ENCODE measurements at regions not wholly inside any gene's neighbourhood (a gene's known extent, or its start where the extent isn't known, plus 50 kb on each side); places are given as distances from the start of the nearest gene placed in this dataset.

DNA sequence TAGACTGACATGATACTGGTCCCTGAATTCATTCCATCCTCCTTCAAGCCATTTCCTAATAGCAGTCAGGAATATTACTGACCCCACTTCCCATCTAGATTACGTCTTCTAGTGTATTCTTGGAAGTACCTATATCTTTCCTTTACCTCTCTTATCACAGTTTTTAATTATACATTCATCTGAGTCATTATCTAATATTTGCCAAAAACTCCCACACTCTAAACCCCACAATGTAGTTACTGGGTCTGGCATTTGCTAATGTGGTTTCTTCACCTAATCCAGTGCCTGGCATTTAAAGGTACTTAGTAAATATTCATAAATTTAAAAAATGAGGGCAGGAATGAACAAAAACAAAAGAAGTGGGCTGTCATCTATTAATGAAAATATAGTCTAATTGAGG, 441.8 kb upstream of the SETBP1 start:
- TF ChIP-seq, protein P1, sequence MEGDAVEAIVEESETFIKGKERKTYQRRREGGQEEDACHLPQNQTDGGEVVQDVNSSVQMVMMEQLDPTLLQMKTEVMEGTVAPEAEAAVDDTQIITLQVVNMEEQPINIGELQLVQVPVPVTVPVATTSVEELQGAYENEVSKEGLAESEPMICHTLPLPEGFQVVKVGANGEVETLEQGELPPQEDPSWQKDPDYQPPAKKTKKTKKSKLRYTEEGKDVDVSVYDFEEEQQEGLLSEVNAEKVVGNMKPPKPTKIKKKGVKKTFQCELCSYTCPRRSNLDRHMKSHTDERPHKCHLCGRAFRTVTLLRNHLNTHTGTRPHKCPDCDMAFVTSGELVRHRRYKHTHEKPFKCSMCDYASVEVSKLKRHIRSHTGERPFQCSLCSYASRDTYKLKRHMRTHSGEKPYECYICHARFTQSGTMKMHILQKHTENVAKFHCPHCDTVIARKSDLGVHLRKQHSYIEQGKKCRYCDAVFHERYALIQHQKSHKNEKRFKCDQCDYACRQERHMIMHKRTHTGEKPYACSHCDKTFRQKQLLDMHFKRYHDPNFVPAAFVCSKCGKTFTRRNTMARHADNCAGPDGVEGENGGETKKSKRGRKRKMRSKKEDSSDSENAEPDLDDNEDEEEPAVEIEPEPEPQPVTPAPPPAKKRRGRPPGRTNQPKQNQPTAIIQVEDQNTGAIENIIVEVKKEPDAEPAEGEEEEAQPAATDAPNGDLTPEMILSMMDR (conservative IDR thresholded peaks at IDR 0.05) = no peak
- Mint-ChIP-seq H3K27me3 (ENCODE audit: insufficient read depth) (no peaks in the 10 kb centered on the region), H3K9me3 (no peaks in the 10 kb centered on the region), H3K27ac (no peak overlapping the region), H3K4me3 (no peak overlapping the region), H3K4me1 (peaks cover 13% of the 10 kb centered on the region), H3K36me3 (ENCODE audit: low read depth) (no peaks in the 10 kb centered on the region)
- H3K9me3 ChIP-seq (ENCODE audit: control insufficient read depth, low read length) = no peaks in the 10 kb centered on the region
- H3K27me3 ChIP-seq (ENCODE audit: control insufficient read depth, insufficient read depth, low read length, poor library complexity, severe bottlenecking) = no peaks in the 10 kb centered on the region
- 86 to 91% methylated on average over 1 of the region's 1 CpG for WGBS, 2 experiments (ENCODE audit: insufficient coverage in 1 of 2, insufficient read length in 1 of 2)
- no peak for DNase-seq
- H3K4me1 ChIP-seq (ENCODE audit: control insufficient read depth, insufficient read depth, low read length) = peaks cover 9% of the 10 kb centered on the region
- H3K4me3 ChIP-seq (ENCODE audit: low read length) = no peak overlapping the region
- no peak overlapping the region for H3K9ac ChIP-seq (ENCODE audit: extremely low read depth, low read length, poor library complexity, severe bottlenecking)
- H3K36me3 ChIP-seq (ENCODE audit: control insufficient read depth, insufficient read depth, low read length) = no peaks in the 10 kb centered on the region
- no peak overlapping the region for H3K27ac ChIP-seq (ENCODE audit: low read depth, low read length)

DNA sequence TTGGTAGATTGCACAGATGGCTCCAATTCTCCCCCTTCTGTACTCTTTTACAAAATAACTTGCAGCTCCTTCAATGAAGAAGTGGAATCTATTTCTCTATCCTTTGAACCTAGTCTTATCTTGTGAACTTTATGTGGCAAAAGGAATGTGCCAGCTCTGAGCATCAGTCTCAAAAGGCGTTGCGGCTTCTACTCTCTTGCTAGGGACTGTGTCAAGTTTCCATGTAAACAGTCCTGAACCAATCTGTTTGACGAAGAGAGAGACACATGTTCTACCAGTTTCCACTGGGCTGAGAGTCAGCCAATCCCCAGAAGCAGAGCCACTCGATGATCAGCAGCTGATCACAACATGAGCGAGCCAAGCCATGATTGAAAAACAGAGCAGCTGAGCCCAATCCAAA, 439.7 kb upstream of the SETBP1 start:
- H3K27me3 ChIP-seq (ENCODE audit: control insufficient read depth, insufficient read depth, low read length, poor library complexity, severe bottlenecking) = no peaks in the 10 kb centered on the region
- no peaks in the 10 kb centered on the region for H3K9me3 ChIP-seq (ENCODE audit: control insufficient read depth, low read length)
- no peak overlapping the region for H3K4me3 Mint-ChIP-seq
- H3K4me3 ChIP-seq (ENCODE audit: low read length) = no peak overlapping the region
- peaks cover 13% of the 10 kb centered on the region for H3K4me1 Mint-ChIP-seq
- H3K36me3 Mint-ChIP-seq (ENCODE audit: low read depth) = no peaks in the 10 kb centered on the region
- no peaks in the 10 kb centered on the region for H3K27me3 Mint-ChIP-seq (ENCODE audit: insufficient read depth)
- TF ChIP-seq, protein P1 (conservative IDR thresholded peaks at IDR 0.05) = no peak
- no peak overlapping the region for H3K27ac Mint-ChIP-seq
- no peak overlapping the region for H3K27ac ChIP-seq (ENCODE audit: low read depth, low read length)
- H3K4me1 ChIP-seq (ENCODE audit: control insufficient read depth, insufficient read depth, low read length) = peaks cover 14% of the 10 kb centered on the region
- 93 to 96% methylated on average over 4 to 5 of the region's 5 CpGs for whole genome bisulfite sequencing, 2 experiments (ENCODE audit: insufficient coverage in 1 of 2, insufficient read length in 1 of 2)
- no peaks in the 10 kb centered on the region for H3K36me3 ChIP-seq (ENCODE audit: control insufficient read depth, insufficient read depth, low read length)
- H3K9me3 Mint-ChIP-seq = no peaks in the 10 kb centered on the region
- DNase-seq = no peak
- no peak overlapping the region for H3K9ac ChIP-seq (ENCODE audit: extremely low read depth, low read length, poor library complexity, severe bottlenecking)

DNA sequence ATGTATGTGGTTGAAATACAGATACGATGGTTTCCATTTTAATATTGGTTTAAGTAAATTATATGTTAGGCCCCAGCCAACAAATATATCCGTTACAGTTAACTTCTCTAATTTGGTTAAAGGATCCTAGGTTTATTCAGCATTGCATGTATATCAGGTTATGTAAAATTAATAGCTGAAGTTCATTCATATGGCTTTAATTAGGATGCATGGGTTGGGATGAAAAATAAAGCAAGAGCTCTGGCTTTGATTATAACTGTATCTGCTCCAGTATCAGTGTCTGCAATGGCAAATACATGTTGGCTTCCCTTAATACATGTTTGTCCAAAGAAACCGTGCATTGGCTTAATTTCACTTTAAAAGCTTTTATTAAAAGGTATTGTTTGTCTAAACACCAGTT, 435.7 kb upstream of the SETBP1 start:
- Mint-ChIP-seq H3K4me3 (no peak overlapping the region), H3K4me1 (peaks cover 13% of the 10 kb centered on the region), H3K9me3 (no peaks in the 10 kb centered on the region), H3K27ac (no peak overlapping the region), H3K27me3 (ENCODE audit: insufficient read depth) (no peaks in the 10 kb centered on the region), H3K36me3 (ENCODE audit: low read depth) (no peaks in the 10 kb centered on the region)
- TF ChIP-seq, protein P1 (conservative IDR thresholded peaks at IDR 0.05) = no peak
- Histone ChIP-seq H3K4me1 (ENCODE audit: control insufficient read depth, insufficient read depth, low read length) (peaks cover 14% of the 10 kb centered on the region), H3K4me3 (ENCODE audit: low read length) (no peak overlapping the region), H3K9ac (ENCODE audit: extremely low read depth, low read length, poor library complexity, severe bottlenecking) (no peak overlapping the region), H3K27me3 (ENCODE audit: control insufficient read depth, insufficient read depth, low read length, poor library complexity, severe bottlenecking) (no peaks in the 10 kb centered on the region), H3K27ac (ENCODE audit: low read depth, low read length) (no peak overlapping the region), H3K36me3 (ENCODE audit: control insufficient read depth, insufficient read depth, low read length) (no peaks in the 10 kb centered on the region), H3K9me3 (ENCODE audit: control insufficient read depth, low read length) (no peaks in the 10 kb centered on the region)
- 89% methylated on average over 3 of the region's 3 CpGs; no CpG with 5 or more reads in 1 of the 2 experiments for WGBS, 2 experiments (ENCODE audit: insufficient coverage in 1 of 2, insufficient read length in 1 of 2)
- DNase-seq = no peak

All from endodermal cell (in vitro differentiated cells).